ENCODE measurements at regions not wholly inside any gene's neighbourhood (a gene's known extent, or its start where the extent isn't known, plus 50 kb on each side); places are given as distances from the start of the nearest gene placed in this dataset.

DNA sequence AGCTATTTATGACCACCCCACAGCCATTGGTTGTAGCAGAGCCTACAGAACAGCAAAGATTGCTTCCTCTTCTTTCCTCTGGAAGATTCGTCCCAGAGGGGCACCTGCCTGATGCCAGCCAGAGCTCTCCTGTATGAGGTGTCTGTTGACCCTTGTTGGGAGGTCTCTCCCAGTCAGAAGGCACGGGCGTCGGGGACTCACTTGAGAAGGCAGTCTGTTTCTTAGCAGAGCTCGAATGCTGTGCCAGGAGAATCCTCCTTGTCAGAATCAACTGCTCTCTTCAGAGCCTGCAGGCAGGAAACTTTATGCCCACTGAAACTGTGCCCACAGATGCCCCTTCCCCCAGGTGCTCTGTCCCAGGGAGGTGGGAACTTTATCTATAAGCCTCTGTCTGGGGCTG lies 479.5 kb upstream of the IZUMO3 start:
- H3K27ac ChIP-seq (ENCODE audit: low read length) = no peak overlapping the region
- H3K79me2 ChIP-seq (ENCODE audit: low read length) = no peaks in the 10 kb centered on the region
- H2AFZ ChIP-seq (ENCODE audit: low read depth, low read length) = no peak overlapping the region
- H4K20me1 ChIP-seq (ENCODE audit: insufficient read depth, low read length) = no peaks in the 10 kb centered on the region
- H3K36me3 ChIP-seq (replicated peaks; ENCODE audit: low read depth, low read length) = no peaks in the 10 kb centered on the region
- no peak overlapping the region for H3K4me2 ChIP-seq (ENCODE audit: low read length)
- H3K4me3 ChIP-seq (ENCODE audit: low read length) = no peak overlapping the region
- TF ChIP-seq CTCF (IDR thresholded peaks at IDR 0.05; ENCODE audit: low read depth, low read length) = no peak
- TF ChIP-seq EZH2phosphoT487 (IDR thresholded peaks at IDR 0.05; ENCODE audit: low read depth) = no peak
- no peaks in the 10 kb centered on the region for H3K4me1 ChIP-seq (ENCODE audit: low read length)
- H3K27me3 ChIP-seq (ENCODE audit: low read depth, low read length) = no peaks in the 10 kb centered on the region
- no peak overlapping the region for H3K9ac ChIP-seq (ENCODE audit: low read length)
- no peaks in the 10 kb centered on the region for H3K9me3 ChIP-seq (ENCODE audit: insufficient read depth, low read length)

DNA sequence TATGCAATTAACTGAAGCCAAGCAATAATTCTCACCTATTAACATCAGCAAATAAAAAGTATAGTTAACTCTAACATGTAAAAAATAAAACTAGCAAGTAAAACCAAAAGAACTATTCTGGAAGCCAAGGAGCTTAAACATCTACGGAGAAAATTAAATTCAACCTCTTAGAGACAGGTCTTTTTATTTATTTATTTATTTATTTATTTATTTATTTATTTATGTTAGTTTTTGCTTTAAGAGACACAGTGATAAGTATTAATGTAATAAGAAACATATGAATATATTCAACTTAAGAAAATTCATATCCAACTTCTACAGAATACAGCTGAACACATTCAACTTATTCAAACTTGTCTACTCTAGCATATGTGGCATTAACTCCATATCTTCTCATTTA lies 472.1 kb upstream of the IZUMO3 start:
- Histone ChIP-seq H3K9me3 (ENCODE audit: insufficient read depth, low read length) (no peaks in the 10 kb centered on the region), H3K9ac (ENCODE audit: low read length) (no peak overlapping the region), H3K4me3 (ENCODE audit: low read length) (no peak overlapping the region), H3K36me3 (replicated peaks; ENCODE audit: low read depth, low read length) (no peaks in the 10 kb centered on the region), H3K79me2 (ENCODE audit: low read length) (no peaks in the 10 kb centered on the region), H3K4me1 (ENCODE audit: low read length) (no peaks in the 10 kb centered on the region), H2AFZ (ENCODE audit: low read depth, low read length) (no peak overlapping the region), H3K27me3 (ENCODE audit: low read depth, low read length) (no peaks in the 10 kb centered on the region), H3K27ac (ENCODE audit: low read length) (no peak overlapping the region), H4K20me1 (ENCODE audit: insufficient read depth, low read length) (no peaks in the 10 kb centered on the region), H3K4me2 (ENCODE audit: low read length) (no peak overlapping the region)
- no peak for TF ChIP-seq EZH2phosphoT487 (IDR thresholded peaks at IDR 0.05; ENCODE audit: low read depth)
- no peak for TF ChIP-seq CTCF (IDR thresholded peaks at IDR 0.05; ENCODE audit: low read depth, low read length)

DNA sequence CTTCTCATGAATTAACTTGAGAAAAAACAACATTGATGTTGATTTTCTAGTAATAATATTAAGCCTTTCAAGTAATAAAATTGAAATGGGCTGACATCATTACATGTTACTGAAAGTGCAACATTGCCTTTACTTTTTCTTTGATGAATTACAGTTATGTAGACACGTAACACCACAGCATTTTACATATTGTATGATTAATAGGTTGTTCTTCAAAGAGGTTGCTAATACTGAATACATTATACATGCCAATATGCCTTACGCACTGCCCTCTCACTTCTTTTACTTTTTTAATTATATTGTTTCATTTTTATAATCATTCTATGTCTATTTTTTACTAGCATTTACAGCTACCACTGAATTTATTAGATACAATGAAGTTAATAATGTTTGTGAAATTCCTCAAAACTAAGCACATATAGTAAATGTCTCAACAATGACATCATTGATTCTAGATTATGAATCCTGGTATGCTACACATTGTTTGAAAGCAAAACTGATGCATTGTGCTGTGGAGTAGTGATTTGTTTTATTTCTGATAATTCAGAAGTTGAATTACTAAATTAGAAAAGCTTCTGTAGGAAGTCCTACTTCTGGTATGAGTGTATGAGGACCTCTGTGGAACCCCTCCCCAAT lies 464.4 kb upstream of the IZUMO3 start:
- no peaks in the 10 kb centered on the region for H4K20me1 ChIP-seq (ENCODE audit: insufficient read depth, low read length)
- no peak overlapping the region for H3K4me3 ChIP-seq (ENCODE audit: low read length)
- H2AFZ ChIP-seq (ENCODE audit: low read depth, low read length) = no peak overlapping the region
- no peak overlapping the region for H3K4me2 ChIP-seq (ENCODE audit: low read length)
- no peak for TF ChIP-seq CTCF (IDR thresholded peaks at IDR 0.05; ENCODE audit: low read depth, low read length)
- TF ChIP-seq EZH2phosphoT487 (IDR thresholded peaks at IDR 0.05; ENCODE audit: low read depth) = no peak
- no peaks in the 10 kb centered on the region for H3K36me3 ChIP-seq (replicated peaks; ENCODE audit: low read depth, low read length)
- no peaks in the 10 kb centered on the region for H3K4me1 ChIP-seq (ENCODE audit: low read length)
- H3K9me3 ChIP-seq (ENCODE audit: insufficient read depth, low read length) = no peaks in the 10 kb centered on the region
- no peak overlapping the region for H3K27ac ChIP-seq (ENCODE audit: low read length)
- no peaks in the 10 kb centered on the region for H3K27me3 ChIP-seq (ENCODE audit: low read depth, low read length)
- no peak overlapping the region for H3K9ac ChIP-seq (ENCODE audit: low read length)
- H3K79me2 ChIP-seq (ENCODE audit: low read length) = no peaks in the 10 kb centered on the region

DNA sequence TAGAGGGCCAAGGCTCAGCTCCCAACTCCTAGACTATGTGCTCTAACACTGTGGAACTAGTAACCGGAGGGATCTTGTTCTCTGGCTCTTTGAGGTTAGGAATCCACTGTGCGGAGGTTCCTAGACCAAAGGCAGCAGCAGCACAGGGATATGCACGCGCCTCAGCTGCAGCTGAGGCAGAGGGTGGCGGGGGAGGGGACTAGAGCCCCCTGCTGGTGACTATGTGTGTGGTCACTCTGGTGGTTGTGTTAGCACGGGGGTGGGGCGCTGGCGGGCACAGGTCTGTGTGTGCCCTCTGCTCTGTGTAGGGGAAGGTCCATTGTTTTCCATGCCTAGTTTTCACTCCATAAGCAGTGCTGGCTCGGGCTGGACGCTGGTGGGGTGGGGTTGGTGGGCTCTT lies 458.0 kb upstream of the IZUMO3 start:
- Histone ChIP-seq H3K4me1 (ENCODE audit: low read length) (no peaks in the 10 kb centered on the region), H2AFZ (ENCODE audit: low read depth, low read length) (no peak overlapping the region), H3K36me3 (replicated peaks; ENCODE audit: low read depth, low read length) (no peaks in the 10 kb centered on the region), H3K27ac (ENCODE audit: low read length) (no peak overlapping the region), H3K4me3 (ENCODE audit: low read length) (no peak overlapping the region), H3K9ac (ENCODE audit: low read length) (no peak overlapping the region), H3K4me2 (ENCODE audit: low read length) (no peak overlapping the region), H3K79me2 (ENCODE audit: low read length) (no peaks in the 10 kb centered on the region), H3K9me3 (ENCODE audit: insufficient read depth, low read length) (no peaks in the 10 kb centered on the region), H4K20me1 (ENCODE audit: insufficient read depth, low read length) (no peaks in the 10 kb centered on the region), H3K27me3 (ENCODE audit: low read depth, low read length) (no peaks in the 10 kb centered on the region)
- TF ChIP-seq CTCF (IDR thresholded peaks at IDR 0.05; ENCODE audit: low read depth, low read length) (peak; percentile 15), EZH2phosphoT487 (IDR thresholded peaks at IDR 0.05; ENCODE audit: low read depth) (no peak)

Measured in OCI-LY3 (cell line).